ENCODE measurements at regions not wholly inside any gene's neighbourhood (a gene's known extent, or its start where the extent isn't known, plus 50 kb on each side); places are given as distances from the start of the nearest gene placed in this dataset.

GRCh38 chr10:131446171-131446570, 134.7 kb upstream of the TCERG1L start:
- no peak for DNase-seq

DNA sequence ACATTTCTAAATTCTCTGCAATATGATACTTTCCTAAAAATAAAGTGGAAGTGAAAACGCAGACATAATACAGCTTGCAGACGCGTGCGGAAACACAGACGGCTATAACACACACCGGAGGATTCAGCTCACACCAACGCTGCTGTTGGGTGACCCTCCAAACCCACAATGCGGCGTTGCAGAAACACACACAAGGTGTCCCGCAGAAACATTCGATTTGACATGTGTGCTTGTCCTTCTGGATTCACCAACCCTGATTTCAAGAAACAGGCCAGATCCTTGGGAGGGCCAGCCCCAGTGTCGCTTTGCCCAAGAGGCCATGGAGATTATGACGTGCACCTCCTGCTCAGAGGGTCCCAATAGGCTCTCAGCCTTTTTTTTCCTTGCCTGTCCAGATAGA, 136.7 kb upstream of the TCERG1L start:
- no peak for DNase-seq

- no peak for DNase-seq
These were observed 137.4 kb upstream of the TCERG1L start for GRCh38 chr10:131448883-131449282.

- DNase-seq = no peak
These were observed 138.8 kb upstream of the TCERG1L start for GRCh38 chr10:131450216-131450765.

DNA sequence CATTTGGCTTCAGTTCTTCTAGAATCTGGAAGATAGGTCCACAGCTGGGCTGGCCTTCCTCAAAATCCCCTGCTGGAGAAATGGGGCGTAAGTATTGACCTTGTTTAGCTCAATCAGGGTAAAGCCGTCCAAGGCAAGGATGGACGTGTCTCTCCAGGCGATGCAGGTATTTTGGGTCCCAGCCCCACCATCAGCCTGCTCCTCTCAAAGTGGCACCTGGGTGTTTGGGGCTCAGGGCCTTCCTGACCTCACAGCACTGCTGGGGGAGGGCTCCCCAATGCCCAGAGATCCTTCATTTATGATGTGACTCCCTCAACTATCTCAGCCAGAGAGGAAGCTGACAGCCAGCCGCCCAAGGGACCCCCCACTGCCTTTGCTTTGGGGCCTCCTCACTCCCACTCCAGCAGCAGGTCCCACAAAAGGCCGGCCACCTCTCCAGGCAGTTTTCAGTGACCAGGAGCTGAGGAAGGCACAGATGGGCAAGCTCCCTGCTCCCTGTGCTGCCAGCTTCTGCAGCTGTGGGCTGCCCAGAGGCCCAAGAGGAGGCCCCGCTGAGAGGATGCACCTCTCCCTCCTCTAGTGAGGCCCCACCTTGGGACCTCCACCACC, 140.0 kb upstream of the TCERG1L start:
- no peak for DNase-seq

DNA sequence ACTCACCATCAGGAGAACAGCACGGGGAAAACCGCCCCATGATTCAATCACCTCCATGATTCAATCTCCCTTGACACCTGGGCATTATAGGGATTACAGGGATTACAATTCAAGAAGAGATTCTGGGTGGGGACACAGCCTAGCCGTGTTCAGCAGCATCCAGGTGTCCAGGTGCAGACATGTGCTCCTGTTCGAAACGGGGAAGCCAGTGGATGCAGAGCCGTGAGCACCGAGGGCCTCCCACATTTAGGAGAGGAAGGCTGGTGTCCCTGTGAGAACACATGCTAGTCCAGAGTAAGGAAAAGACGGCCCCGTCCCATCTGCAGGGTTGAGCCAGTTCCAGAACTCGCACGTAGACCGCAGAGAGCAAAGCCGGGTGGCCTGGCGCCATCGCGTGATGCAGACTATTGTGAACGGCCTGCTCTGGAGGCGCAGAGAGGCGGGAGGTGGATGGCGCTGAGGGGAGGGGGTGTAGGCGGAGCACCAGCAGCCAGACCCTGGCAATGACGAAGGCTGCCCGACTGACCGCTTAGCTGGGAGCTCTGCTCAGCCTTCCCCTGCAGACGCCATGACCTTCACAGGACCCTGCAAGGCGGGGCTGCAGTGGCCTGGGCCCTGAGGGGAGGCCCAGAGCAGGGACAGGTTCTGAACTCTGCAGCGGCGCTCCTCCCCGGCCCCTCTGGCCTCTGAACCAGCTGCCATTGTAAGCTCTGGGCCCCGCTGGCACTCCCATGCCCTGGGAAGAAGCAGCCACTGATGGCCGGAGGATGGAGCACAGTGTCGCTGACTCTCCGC, 141.6 kb upstream of the TCERG1L start:
- DNase-seq = no peak

DNA sequence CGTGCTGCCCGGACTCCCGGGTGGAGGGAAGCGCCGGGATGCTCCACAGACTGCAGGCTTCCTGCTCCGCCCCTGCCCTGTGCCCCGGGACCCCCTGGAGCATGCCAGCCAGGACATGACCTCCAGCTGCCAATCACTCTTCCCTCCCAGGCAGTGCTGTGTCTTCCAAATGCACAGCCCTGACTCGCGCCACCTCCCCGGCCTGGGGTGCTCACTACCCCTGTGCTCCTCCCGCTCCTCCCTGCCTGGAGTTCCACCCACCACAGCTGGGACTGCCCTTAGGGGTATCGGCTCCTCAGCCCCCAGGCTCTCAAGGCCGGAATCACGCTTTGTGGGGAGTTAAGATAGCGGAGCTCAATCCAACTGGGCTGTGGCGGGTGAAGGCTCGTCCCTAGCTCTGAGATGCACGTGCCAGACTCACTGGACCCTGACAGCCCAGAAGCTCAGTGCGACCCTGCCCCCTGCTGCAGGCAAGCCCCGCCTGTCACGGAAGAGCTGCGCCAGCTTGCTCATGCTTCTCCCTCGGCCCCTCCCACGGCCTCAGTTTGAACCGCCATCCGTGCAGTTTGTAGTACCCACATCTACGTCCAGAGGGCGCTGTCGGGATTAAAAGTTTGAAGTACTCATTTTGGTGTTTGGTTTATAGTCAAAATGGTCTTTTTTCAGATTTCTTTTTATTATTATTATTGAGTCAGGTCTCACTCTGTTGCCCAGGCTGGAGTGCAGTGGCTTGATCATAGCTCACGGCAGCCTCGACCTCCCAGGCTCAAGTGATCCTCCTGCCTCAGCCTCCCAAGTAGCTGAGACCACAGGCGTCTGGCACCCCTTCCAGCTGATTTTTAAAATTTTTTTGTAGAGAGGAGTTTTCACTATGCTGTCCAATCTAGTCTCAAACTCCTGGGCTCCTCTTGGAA, 142.5 kb upstream of the TCERG1L start:
- DNase-seq = no peak

- DNase-seq = no peak
These were observed 144.9 kb upstream of the TCERG1L start for GRCh38 chr10:131456411-131456810.

- no peak for DNase-seq
These were observed 149.6 kb upstream of the TCERG1L start for GRCh38 chr10:131461093-131461492.

- no peak for DNase-seq
These were observed 153.3 kb upstream of the TCERG1L start for GRCh38 chr10:131464789-131465188.

DNA sequence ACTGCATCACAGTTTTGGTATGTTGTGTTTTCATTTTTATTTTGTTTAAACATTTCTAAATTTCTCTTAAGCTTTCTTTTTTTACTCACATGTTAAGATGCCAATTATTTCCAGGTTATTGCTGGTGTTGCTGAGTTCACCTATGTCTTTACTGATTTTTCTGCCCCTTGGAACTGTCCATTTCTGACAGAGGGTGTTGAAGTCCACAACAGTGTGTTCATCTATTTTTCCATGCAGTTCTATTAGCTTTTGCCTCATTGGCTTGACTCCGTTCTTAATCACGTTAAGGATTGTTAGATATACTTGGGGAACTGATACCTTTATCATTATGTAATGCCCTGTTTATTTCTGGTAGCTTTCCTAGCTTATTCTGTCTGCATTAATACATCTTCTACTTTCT, 158.0 kb upstream of the TCERG1L start:
- no peak for DNase-seq

DNA sequence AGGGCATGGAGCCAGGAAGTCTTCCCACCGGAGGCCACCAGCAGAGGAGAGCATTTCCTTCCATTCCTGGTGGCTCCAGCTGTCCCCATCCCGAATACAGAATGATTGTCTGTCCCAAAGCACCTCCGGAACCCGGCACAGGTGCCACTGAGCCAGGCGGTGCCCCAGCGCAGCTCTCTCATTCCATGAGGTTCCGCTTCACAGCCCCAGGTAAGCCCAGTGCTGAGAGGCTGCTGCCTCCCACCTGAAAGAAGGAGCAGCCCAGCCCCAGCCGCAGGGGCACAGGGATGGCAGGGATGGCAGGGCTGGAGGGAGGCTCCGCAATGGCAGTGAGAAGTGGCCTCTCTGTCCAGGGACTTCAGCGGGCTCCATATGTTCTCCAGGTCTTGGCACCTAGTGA, 162.1 kb upstream of the TCERG1L start:
- DNase-seq = no peak

DNA sequence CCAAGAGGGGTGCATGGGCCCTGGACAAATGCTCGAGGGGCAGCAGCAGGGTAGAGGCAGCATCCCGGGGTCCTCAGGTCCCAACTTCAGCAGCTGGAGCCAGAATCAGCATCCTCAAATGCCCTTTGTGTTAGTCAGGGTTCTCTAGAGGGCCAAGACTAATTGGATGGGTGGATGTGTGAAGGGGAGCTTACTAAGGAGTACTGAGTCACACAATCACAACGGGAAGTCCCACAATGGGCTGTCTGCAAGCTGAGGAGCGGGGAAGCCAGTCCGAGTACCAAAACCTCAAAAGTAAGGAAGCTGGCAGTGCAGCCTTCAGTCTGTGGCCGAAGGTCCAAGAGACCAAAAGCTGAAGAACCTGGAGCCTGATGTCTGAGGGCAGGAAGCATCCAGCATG, 162.9 kb upstream of the TCERG1L start:
- DNase-seq = no peak

DNA sequence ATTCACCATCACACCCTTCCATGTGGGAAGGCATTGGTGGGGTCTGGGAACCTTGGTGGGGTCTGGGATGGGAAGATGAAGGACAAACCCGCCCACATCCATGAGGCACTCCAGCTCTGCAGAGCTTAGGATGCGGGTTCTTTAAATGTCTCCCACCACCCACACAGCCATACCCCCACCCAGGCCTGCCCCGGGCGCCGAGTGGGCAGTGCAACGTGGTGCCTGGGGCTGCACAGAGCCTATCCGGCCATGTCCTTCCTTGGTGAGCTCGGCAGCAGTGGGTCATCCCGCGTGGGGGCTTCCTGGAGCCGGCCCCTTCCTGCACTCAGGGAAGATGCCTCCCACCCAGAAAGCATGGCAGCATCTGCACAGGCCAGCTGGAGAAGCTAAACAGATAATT, 163.5 kb upstream of the TCERG1L start:
- no peak for DNase-seq

GRCh38 chr10:131475803-131476202, 164.3 kb upstream of the TCERG1L start:
- no peak for DNase-seq

- DNase-seq = no peak
These were observed 166.1 kb upstream of the TCERG1L start for GRCh38 chr10:131477457-131478121.

DNA sequence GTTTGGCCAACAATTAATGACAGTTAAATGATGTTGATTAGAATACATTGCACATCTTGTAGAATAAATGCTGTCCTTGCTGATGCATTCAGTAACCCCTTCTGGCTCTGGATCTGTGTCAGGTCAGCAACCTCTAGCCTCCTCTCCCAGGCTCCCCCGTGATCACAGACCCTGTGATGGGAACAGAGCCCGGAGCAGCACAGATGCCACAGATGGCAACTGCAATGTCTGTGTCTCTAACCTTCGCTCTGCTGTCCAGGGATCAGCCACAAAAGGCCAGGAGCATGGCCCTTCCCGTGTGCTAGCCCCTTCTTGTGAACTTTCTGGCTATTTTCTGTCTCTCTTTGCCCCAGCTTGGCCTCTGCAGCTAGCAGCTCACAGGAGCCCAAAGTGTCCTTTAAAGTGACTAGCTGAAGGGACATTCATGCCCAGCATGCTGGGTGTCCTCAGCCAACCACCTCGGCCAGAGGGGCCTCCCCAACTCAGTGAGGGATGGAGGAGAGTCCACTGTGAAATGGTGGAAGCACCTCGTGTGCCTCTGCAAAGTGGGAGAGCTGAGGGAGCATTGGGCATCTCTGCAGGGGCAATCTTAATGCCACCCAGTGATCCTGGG, 167.0 kb upstream of the TCERG1L start:
- DNase-seq = no peak

GRCh38 chr10:131480066-131480465, 168.5 kb upstream of the TCERG1L start:
- no peak for DNase-seq

GRCh38 chr10:131480861-131481260, 169.3 kb upstream of the TCERG1L start:
- DNase-seq = no peak

DNA sequence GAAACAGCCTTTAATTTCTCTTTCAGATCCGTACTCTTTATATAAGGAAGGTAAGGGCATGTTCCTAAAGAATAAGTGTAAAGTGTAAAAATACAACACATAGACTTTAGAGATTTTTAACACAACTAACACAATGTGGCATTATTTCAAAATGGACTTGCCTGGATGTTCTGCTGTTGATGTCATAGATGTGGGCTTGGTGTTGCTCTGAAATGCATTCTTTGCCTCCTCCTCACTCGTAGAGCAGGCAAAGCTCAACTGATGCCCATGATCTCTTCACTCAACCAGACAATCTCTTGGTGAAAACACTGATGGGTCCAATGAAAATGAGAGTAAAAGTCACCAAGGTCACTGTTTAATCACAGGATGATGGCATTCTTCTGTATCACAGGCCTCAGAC, 174.2 kb upstream of the TCERG1L start:
- no peak for DNase-seq

GRCh38 chr10:131487822-131488221, 176.3 kb upstream of the TCERG1L start:
- no peak for DNase-seq

DNA sequence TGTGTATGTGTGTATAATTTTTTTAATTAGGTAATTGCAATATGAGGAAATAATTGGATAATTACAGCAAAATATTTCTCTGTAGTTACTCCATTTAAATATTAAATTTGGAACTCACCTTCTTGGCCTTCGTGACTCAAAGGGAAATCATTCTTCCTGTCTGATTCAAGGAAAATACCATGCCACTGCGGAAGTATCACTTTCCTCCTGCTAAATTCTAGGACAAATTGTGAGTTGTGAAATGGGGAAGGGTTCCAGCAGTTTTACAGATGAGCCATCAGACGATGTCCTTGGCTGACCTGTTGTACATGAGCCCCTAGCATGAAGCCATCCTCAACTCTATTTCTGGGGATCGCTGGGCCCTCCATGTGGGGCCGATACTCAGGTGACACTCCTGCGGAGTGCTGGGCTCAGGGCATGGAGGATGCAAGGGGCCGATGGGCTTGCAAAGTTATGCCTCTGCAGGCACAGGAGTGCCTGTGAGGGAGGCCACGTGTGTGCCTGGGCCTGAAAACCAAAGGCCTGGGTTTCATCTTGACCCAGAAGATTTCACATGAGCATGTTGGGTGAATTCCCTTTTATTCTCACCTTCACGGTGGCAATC, 179.6 kb upstream of the TCERG1L start:
- no peak for DNase-seq

All from EL (cell line).